KMS-11 (cell line): ENCODE measurements at regions not wholly inside any gene's neighbourhood (a gene's known extent, or its start where the extent isn't known, plus 50 kb on each side); places are given as distances from the start of the nearest gene placed in this dataset.
"Not testable (repeated sequence)": the region's sequence is repeated elsewhere in the genome, so short reads cannot be mapped to it uniquely, and the experiment has no call there.

Experiments used
- H2AFZ ChIP-seq: fragments of 200-600 bp; sonication (generic); 2 replicates; pipeline ENCODE4 v1.6.1; 2016; ENCODE audit warnings: antibody characterized with exemption, mixed run types, low read depth
- H3K27ac ChIP-seq: fragments of 200-600 bp; sonication (generic); 2 replicates; pipeline ENCODE4 v1.6.1; 2016; ENCODE audit warnings: mild to moderate bottlenecking, mixed run types
- H3K27me3 ChIP-seq: fragments of 200-600 bp; sonication (generic); 2 replicates; pipeline ENCODE4 v1.6.1; 2017; ENCODE audit warnings: mild to moderate bottlenecking, low read depth, mixed run types, moderate library complexity; ENCODE audit not compliant: insufficient read depth
- H3K36me3 ChIP-seq: fragments of 200-600 bp; sonication (generic); 2 replicates; pipeline ENCODE4 v1.6.1; 2017; ENCODE audit warnings: mild to moderate bottlenecking, mixed run types; ENCODE audit not compliant: insufficient read depth
- H3K4me1 ChIP-seq: fragments of 200-600 bp; sonication (generic); 2 replicates; pipeline ENCODE4 v1.6.1; 2016; ENCODE audit warnings: mild to moderate bottlenecking, low read depth, mixed run types; ENCODE audit not compliant: poor library complexity, severe bottlenecking
- H3K4me2 ChIP-seq: fragments of 200-600 bp; sonication (generic); 2 replicates; pipeline ENCODE4 v1.7.0; 2016; ENCODE audit warnings: mild to moderate bottlenecking, mixed run types
- H3K4me3 ChIP-seq: fragments of 200-600 bp; sonication (generic); IDR thresholded peaks from 2 replicates; pipeline ENCODE4 v1.6.1; 2017; ENCODE audit warnings: low read depth, low read length, mixed read lengths; ENCODE audit not compliant: insufficient read depth
- H3K79me2 ChIP-seq: fragments of 200-600 bp; sonication (generic); 2 replicates; pipeline ENCODE4 v1.6.1; 2016; ENCODE audit warnings: low read depth, mixed run types; ENCODE audit not compliant: insufficient read depth
- H3K9ac ChIP-seq: fragments of 200-600 bp; sonication (generic); 2 replicates; pipeline ENCODE4 v1.6.1; 2016; ENCODE audit warnings: mild to moderate bottlenecking, mixed run types
- H4K20me1 ChIP-seq: fragments of 200-600 bp; sonication (generic); 2 replicates; pipeline ENCODE4 v1.6.1; 2016; ENCODE audit warnings: mild to moderate bottlenecking, mixed run types; ENCODE audit not compliant: insufficient read depth
- TF ChIP-seq, protein P1 (sequence below): fragments of 200-600 bp; sonication (generic); conservative IDR thresholded peaks from 2 replicates; pipeline ENCODE4 v1.6.1; 2017; ENCODE audit warnings: low read depth, mild to moderate bottlenecking, antibody characterized with exemption, low read length, moderate library complexity, mixed read lengths

DNA sequence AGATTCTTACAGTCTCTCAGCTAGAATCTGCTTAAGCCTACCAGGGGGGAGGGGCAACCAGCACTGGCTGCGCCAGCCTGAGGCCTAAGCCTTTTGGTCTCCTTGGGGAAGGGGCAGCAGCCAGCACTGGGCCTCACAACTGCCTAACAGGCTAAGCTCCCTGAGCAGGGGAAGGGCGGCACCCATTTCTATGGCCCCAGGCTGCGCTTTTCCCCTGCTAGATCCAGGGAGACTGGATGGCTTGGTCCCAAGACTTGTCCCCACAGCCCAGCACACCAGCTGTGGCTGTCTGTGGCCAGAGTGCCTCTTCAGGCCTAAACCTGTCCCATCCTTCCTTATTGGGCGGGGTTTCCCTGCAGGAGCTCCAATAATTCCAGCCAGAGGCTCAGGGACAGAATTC, 1230.3 kb upstream of the CRIM1 start:
- no peaks in the 10 kb centered on the region for H3K27me3 ChIP-seq
- H3K4me2 ChIP-seq, result peak overlapping the region; percentile 77
- H3K4me1 ChIP-seq, result peaks cover 53% of the 10 kb centered on the region
- H2AFZ ChIP-seq, result peak overlapping the region; percentile 25; the same call in 1 of the 2 replicates
- H3K36me3 ChIP-seq, result no peaks in the 10 kb centered on the region
- no peak overlapping the region for H3K4me3 ChIP-seq
- no peaks in the 10 kb centered on the region for H3K79me2 ChIP-seq
- H3K27ac ChIP-seq, result peak overlapping the region; percentile 38; the same call in 1 of the 2 replicates
- H3K9ac ChIP-seq, result no peak overlapping the region
- TF ChIP-seq, protein P1, sequence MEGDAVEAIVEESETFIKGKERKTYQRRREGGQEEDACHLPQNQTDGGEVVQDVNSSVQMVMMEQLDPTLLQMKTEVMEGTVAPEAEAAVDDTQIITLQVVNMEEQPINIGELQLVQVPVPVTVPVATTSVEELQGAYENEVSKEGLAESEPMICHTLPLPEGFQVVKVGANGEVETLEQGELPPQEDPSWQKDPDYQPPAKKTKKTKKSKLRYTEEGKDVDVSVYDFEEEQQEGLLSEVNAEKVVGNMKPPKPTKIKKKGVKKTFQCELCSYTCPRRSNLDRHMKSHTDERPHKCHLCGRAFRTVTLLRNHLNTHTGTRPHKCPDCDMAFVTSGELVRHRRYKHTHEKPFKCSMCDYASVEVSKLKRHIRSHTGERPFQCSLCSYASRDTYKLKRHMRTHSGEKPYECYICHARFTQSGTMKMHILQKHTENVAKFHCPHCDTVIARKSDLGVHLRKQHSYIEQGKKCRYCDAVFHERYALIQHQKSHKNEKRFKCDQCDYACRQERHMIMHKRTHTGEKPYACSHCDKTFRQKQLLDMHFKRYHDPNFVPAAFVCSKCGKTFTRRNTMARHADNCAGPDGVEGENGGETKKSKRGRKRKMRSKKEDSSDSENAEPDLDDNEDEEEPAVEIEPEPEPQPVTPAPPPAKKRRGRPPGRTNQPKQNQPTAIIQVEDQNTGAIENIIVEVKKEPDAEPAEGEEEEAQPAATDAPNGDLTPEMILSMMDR, result no peak
- no peaks in the 10 kb centered on the region for H4K20me1 ChIP-seq

- TF ChIP-seq, protein P1, result no peak
- Histone ChIP-seq H3K27ac (peak overlapping the region; percentile 27; the same call in 1 of the 2 replicates), H2AFZ (peak overlapping the region; percentile 58), H3K4me3 (no peak overlapping the region), H3K4me2 (0 out of 2 replicates have a peak overlapping the region, but pooled peaks have one; percentile 27), H4K20me1 (no peaks in the 10 kb centered on the region), H3K4me1 (peaks cover 46% of the 10 kb centered on the region), H3K9ac (no peak overlapping the region), H3K36me3 (no peaks in the 10 kb centered on the region), H3K27me3 (no peaks in the 10 kb centered on the region), H3K79me2 (no peaks in the 10 kb centered on the region)
These were observed 1239.4 kb upstream of the CRIM1 start for GRCh38 chr2:35116151-35116550.

GRCh38 chr2:35114765-35115164, 1240.8 kb upstream of the CRIM1 start:
- Histone ChIP-seq H3K79me2 (no peaks in the 10 kb centered on the region), H3K4me2 (peak overlapping the region; percentile 18), H3K9ac (no peak overlapping the region), H3K4me3 (no peak overlapping the region), H3K27ac (peak overlapping the region; percentile 15; the same call in 1 of the 2 replicates), H3K27me3 (no peaks in the 10 kb centered on the region), H4K20me1 (no peaks in the 10 kb centered on the region), H2AFZ (peak overlapping the region; percentile 58), H3K4me1 (peaks cover 46% of the 10 kb centered on the region), H3K36me3 (no peaks in the 10 kb centered on the region)
- TF ChIP-seq, protein P1, result no peak; the same call in none of the 2 replicates

DNA sequence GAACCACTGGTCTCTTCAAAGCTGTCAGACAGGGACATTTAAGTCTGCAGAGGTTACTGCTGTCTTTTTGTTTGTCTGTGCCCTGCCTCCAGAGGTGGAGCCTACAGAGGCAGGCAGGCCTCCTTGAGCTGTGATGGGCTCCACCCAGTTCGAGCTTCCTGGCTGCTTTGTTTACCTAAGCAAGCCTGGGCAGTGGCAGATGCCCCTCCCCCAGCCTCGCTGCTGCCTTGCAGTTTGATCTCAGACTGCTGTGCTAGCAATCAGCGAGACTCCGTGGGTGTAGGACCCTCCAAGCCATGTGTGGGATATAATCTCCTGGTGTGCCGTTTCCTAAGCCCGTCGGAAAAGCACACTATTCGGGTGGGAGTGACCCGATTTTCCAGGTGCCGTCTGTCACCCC, 1243.2 kb upstream of the CRIM1 start:
- not testable (repeated sequence) for H3K4me2 ChIP-seq, H3K27me3 ChIP-seq
- peak overlapping the region; percentile 56; the same call in 1 of the 2 replicates for H3K27ac ChIP-seq

GRCh38 chr2:35104309-35104708, 1251.3 kb upstream of the CRIM1 start:
- H3K4me1 ChIP-seq, result peaks cover 11% of the 10 kb centered on the region
- no peak overlapping the region for H3K4me2 ChIP-seq
- no peaks in the 10 kb centered on the region for H3K36me3 ChIP-seq
- H3K79me2 ChIP-seq, result no peaks in the 10 kb centered on the region
- H3K27me3 ChIP-seq, result no peaks in the 10 kb centered on the region; the same call in 1 of the 2 replicates
- H3K9ac ChIP-seq, result no peak overlapping the region
- no peak overlapping the region for H2AFZ ChIP-seq
- no peak overlapping the region for H3K4me3 ChIP-seq
- TF ChIP-seq, protein P1, result no peak
- no peaks in the 10 kb centered on the region for H4K20me1 ChIP-seq
- H3K27ac ChIP-seq, result no peak overlapping the region

More for the DNA sequence above, 1243.2 kb upstream of the CRIM1 start:
- Histone ChIP-seq H2AFZ (peak overlapping the region; percentile 91), H3K4me1 (peaks cover 46% of the 10 kb centered on the region), H3K9ac (peak overlapping the region; percentile 46; the same call in 1 of the 2 replicates), H3K4me3 (peak overlapping the region; percentile 32)
- H3K36me3 ChIP-seq, H3K79me2 ChIP-seq, H4K20me1 ChIP-seq: not testable (repeated sequence)
